PC-3 (cell line): ENCODE measurements at regions not wholly inside any gene's neighbourhood (a gene's known extent, or its start where the extent isn't known, plus 50 kb on each side); places are given as distances from the start of the nearest gene placed in this dataset.

Source experiments
- EZH2 ChIP-seq: fragments of 300-600 bp; sonication (generic); IDR thresholded peaks from one replicate; pipeline ENCODE4 v1.6.1; 2017; ENCODE audit warnings: antibody characterized with exemption, mild to moderate bottlenecking, low read length; ENCODE audit not compliant: unreplicated experiment
- TF ChIP-seq, protein P1 (sequence below): fragments of 300-600 bp; sonication (generic); conservative IDR thresholded peaks from 2 replicates; pipeline ENCODE4 v1.5.1; 2017; ENCODE audit warnings: antibody characterized with exemption, low read depth, mild to moderate bottlenecking, low read length

DNA sequence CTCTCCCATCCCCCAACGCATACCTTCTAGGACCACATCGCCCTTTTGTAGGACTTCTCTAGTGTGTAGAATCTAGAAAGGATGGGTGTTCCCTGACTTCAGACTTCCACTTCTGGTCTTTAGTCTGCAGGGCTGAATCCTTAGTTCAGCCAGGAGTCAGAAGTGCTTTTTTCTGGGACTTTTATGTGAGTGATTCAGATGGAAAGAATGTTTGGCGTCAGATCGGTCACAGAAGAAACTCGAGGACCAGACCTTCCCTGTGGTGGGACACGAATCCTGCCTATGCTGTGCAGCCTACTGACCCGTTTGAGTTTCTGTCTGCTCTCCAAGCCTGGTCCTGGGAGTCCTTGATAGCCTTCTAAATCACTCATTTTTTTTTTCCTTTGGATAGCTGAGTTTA, 165.4 kb upstream of the SSTR1 start:
- TF ChIP-seq, protein P1, sequence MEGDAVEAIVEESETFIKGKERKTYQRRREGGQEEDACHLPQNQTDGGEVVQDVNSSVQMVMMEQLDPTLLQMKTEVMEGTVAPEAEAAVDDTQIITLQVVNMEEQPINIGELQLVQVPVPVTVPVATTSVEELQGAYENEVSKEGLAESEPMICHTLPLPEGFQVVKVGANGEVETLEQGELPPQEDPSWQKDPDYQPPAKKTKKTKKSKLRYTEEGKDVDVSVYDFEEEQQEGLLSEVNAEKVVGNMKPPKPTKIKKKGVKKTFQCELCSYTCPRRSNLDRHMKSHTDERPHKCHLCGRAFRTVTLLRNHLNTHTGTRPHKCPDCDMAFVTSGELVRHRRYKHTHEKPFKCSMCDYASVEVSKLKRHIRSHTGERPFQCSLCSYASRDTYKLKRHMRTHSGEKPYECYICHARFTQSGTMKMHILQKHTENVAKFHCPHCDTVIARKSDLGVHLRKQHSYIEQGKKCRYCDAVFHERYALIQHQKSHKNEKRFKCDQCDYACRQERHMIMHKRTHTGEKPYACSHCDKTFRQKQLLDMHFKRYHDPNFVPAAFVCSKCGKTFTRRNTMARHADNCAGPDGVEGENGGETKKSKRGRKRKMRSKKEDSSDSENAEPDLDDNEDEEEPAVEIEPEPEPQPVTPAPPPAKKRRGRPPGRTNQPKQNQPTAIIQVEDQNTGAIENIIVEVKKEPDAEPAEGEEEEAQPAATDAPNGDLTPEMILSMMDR: no peak
- no peak for TF ChIP-seq EZH2
